ENCODE measurements at regions not wholly inside any gene's neighbourhood (a gene's known extent, or its start where the extent isn't known, plus 50 kb on each side); places are given as distances from the start of the nearest gene placed in this dataset.

DNA sequence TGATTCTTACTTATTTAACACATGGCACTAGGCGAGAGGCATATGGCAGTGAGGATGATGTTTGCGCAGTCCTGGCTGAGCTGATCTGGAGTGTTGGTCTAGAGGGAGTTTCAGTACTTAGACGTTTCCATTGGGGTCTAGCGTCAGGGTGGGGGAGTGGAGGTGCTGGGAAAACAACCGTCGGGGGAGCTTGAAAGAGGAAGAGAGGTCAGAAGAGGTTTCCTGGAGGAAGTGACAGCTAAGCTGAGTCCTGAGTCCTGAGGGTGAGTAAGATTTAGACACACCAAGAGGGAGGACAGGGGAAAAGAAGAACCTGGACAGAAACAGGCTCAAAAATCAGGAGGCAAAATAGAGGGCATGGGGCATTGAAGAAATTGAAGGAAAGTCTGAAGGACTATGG, 81.4 kb downstream of the ALOX5AP start:
- in situ Hi-C loops (cut with MboI; ENCODE audit: low pct_ligation_motif_present in 1 of 4, low pct_unique_long_range_greater_than_20kb in 1 of 4, low sequenced_read_pairs in 3 of 4): loop anchor here in 3 of 4 donors (25.0 kb wide), 1 partner anchor 679 kb away; no protein-coding TSS in a partner anchor
- no peaks in the 10 kb centered on the region for H3K27me3 ChIP-seq
- no peaks in the 10 kb centered on the region for H3K4me1 ChIP-seq
- DNase-seq: no peak
- TF ChIP-seq POLR2A (IDR thresholded peaks at IDR 0.05) (no peak), EP300 (IDR thresholded peaks at IDR 0.05; ENCODE audit: low read depth) (no peak), POLR2AphosphoS5 (IDR thresholded peaks at IDR 0.05) (no peak)
- TF ChIP-seq, protein P1, sequence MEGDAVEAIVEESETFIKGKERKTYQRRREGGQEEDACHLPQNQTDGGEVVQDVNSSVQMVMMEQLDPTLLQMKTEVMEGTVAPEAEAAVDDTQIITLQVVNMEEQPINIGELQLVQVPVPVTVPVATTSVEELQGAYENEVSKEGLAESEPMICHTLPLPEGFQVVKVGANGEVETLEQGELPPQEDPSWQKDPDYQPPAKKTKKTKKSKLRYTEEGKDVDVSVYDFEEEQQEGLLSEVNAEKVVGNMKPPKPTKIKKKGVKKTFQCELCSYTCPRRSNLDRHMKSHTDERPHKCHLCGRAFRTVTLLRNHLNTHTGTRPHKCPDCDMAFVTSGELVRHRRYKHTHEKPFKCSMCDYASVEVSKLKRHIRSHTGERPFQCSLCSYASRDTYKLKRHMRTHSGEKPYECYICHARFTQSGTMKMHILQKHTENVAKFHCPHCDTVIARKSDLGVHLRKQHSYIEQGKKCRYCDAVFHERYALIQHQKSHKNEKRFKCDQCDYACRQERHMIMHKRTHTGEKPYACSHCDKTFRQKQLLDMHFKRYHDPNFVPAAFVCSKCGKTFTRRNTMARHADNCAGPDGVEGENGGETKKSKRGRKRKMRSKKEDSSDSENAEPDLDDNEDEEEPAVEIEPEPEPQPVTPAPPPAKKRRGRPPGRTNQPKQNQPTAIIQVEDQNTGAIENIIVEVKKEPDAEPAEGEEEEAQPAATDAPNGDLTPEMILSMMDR (IDR thresholded peaks at IDR 0.05): no peak
- H3K4me3 ChIP-seq: no peak overlapping the region
- H3K36me3 ChIP-seq: no peaks in the 10 kb centered on the region
- intact Hi-C loops (cut with DNase I; ENCODE audit: low total_unique reads): no loop called here
- H3K27ac ChIP-seq: no peak overlapping the region
- H3K9me3 ChIP-seq: no peaks in the 10 kb centered on the region
- 64 to 80% methylated on average over 3 to 6 of the region's 6 CpGs for WGBS, 2 donors (ENCODE audit: low coverage in 1 of 2)

DNA sequence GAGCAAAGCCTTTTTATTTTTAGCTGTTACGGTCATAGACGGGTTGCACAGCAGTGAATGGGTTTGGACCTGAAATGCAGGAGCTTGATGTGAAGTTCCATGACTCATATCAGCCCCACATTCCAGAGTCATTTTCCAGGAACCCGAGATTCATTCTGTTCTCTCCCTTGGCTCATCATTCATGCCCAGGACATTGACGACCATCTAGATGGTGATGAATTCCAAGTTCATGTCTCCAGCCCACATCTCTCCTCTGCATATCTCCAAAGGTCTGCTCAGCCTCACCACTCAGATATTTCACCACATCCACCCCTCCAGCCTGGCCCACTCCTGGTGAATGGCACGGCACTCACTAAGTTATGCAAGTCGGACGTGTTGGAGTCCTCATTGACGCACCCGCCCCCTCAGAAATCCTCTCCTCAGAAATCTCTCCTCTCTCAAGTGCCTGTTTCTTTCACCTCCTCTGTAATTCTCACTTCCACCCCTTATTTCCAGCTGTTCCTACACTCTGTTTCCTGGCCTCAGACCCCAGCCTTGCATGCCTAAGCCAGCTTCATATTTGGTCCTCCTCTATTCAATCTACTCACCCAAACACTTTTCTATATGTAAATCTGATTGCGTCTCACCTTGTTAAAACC, 83.1 kb downstream of the ALOX5AP start:
- Histone ChIP-seq H3K36me3 (no peaks in the 10 kb centered on the region), H3K4me3 (no peak overlapping the region), H3K4me1 (no peaks in the 10 kb centered on the region), H3K27me3 (no peaks in the 10 kb centered on the region), H3K9me3 (no peaks in the 10 kb centered on the region), H3K27ac (no peak overlapping the region)
- DNase-seq: no peak
- 86 to 90% methylated on average over 6 to 10 of the region's 10 CpGs for WGBS, 2 donors (ENCODE audit: low coverage in 1 of 2)
- in situ Hi-C loops (cut with MboI; ENCODE audit: low pct_ligation_motif_present in 1 of 4, low pct_unique_long_range_greater_than_20kb in 1 of 4, low sequenced_read_pairs in 3 of 4) (loop anchor here in 3 of 4 donors (25.0 kb wide), 1 partner anchor 681 kb away; no protein-coding TSS in a partner anchor), intact Hi-C loops (cut with DNase I; ENCODE audit: low total_unique reads) (no loop called here)
- no peak for TF ChIP-seq EP300 (IDR thresholded peaks at IDR 0.05; ENCODE audit: low read depth)
- no peak for TF ChIP-seq POLR2AphosphoS5 (IDR thresholded peaks at IDR 0.05)
- TF ChIP-seq, protein P1 (IDR thresholded peaks at IDR 0.05): no peak
- TF ChIP-seq POLR2A (IDR thresholded peaks at IDR 0.05): no peak

GRCh38 chr13:30819136-30819888, 84.0 kb downstream of the ALOX5AP start:
- intact Hi-C loops (cut with DNase I; ENCODE audit: low total_unique reads) (no loop called here), in situ Hi-C loops (cut with MboI; ENCODE audit: low pct_ligation_motif_present in 1 of 4, low pct_unique_long_range_greater_than_20kb in 1 of 4, low sequenced_read_pairs in 3 of 4) (loop anchor here in 3 of 4 donors (25.0 kb wide), 1 partner anchor 682 kb away; no protein-coding TSS in a partner anchor)
- no peak for DNase-seq

DNA sequence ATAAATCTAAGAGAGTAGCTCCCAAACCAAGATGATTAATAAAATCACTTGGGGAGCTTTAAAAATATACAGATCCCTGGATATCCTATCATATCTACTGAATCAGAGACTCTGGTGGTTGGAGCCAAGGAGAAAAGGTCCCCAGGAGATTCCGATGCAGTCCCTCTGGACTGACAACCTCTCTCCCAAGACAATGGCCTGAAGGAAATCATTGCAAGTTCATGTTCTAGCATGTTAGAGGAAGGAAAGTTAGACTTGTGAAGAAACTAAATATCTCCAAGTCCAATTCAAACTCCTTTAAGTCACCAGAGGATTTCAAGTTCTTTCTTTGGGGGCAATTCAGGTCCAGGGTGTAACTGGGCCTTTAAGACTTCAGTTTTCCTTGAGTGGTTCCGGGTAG, 84.7 kb upstream of the MEDAG start:
- Histone ChIP-seq H3K27me3 (no peaks in the 10 kb centered on the region), H3K4me1 (peaks cover 0 to 7% (median 2%) of the 10 kb centered on the region in 4 donors), H3K27ac (no peak overlapping the region), H3K9me3 (no peaks in the 10 kb centered on the region), H3K36me3 (no peaks in the 10 kb centered on the region), H3K4me3 (no peak overlapping the region)
- in situ Hi-C loops (cut with MboI; ENCODE audit: low pct_ligation_motif_present in 1 of 4, low pct_unique_long_range_greater_than_20kb in 1 of 4, low sequenced_read_pairs in 3 of 4): loop anchor here in 3 of 4 donors (25.0 kb wide), 1 partner anchor 684 kb away; no protein-coding TSS in a partner anchor
- intact Hi-C loops (cut with DNase I; ENCODE audit: low total_unique reads): no loop called here
- TF ChIP-seq, protein P1 (IDR thresholded peaks at IDR 0.05): no peak
- no peak for TF ChIP-seq EP300 (IDR thresholded peaks at IDR 0.05; ENCODE audit: low read depth)
- no peak for TF ChIP-seq POLR2AphosphoS5 (IDR thresholded peaks at IDR 0.05)
- TF ChIP-seq POLR2A (IDR thresholded peaks at IDR 0.05): no peak
- 71 to 93% methylated on average over 1 to 2 of the region's 2 CpGs for WGBS, 2 donors (ENCODE audit: low coverage in 1 of 2)
- no peak for DNase-seq

More at GRCh38 chr13:30819136-30819888, 84.0 kb downstream of the ALOX5AP start:
- Histone ChIP-seq H3K36me3 (no peaks in the 10 kb centered on the region), H3K4me3 (no peak overlapping the region), H3K27me3 (no peaks in the 10 kb centered on the region), H3K27ac (no peak overlapping the region), H3K9me3 (no peaks in the 10 kb centered on the region), H3K4me1 (no peaks in the 10 kb centered on the region)
- 74 to 78% methylated on average over 6 to 7 of the region's 7 CpGs for WGBS, 2 donors (ENCODE audit: low coverage in 1 of 2)
- TF ChIP-seq EP300 (IDR thresholded peaks at IDR 0.05; ENCODE audit: low read depth): no peak
- no peak for TF ChIP-seq POLR2AphosphoS5 (IDR thresholded peaks at IDR 0.05)
- TF ChIP-seq POLR2A (IDR thresholded peaks at IDR 0.05): no peak
- TF ChIP-seq, protein P1 (IDR thresholded peaks at IDR 0.05): no peak

Measured in transverse colon (tissue), 4 donors.